ENCODE measurements at regions not wholly inside any gene's neighbourhood (a gene's known extent, or its start where the extent isn't known, plus 50 kb on each side); places are given as distances from the start of the nearest gene placed in this dataset.

- DNase-seq (ENCODE audit: low spot score in 2 of 2), result no peak
- no peak overlapping the region for H3K4me3 ChIP-seq (ENCODE audit: low read depth, poor library complexity, severe bottlenecking)
- 69 to 81% methylated on average over 1 of the region's 1 CpG for WGBS, 2 donors
- TF ChIP-seq CTCF (IDR thresholded peaks at IDR 0.05) (no peak), POLR2A (IDR thresholded peaks at IDR 0.05) (no peak)
- intact Hi-C loops (cut with DNase I; ENCODE audit: low total_unique reads), result no loop called here
These were observed 134.2 kb upstream of the CARD18 start for GRCh38 chr11:105273660-105274280.

- intact Hi-C loops (cut with DNase I; ENCODE audit: low total_unique reads), result no loop called here
These were observed 130.3 kb upstream of the CARD18 start for GRCh38 chr11:105269862-105270261.

GRCh38 chr11:105268404-105269062 is 129.0 kb upstream of the CARD18 start:
- 76 to 77% methylated on average over 9 of the region's 9 CpGs for WGBS, 2 donors
- intact Hi-C loops (cut with DNase I; ENCODE audit: low total_unique reads), result no loop called here

More at GRCh38 chr11:105269862-105270261, 130.3 kb upstream of the CARD18 start:
- no peak for DNase-seq (ENCODE audit: low spot score in 2 of 2)
- TF ChIP-seq CTCF (IDR thresholded peaks at IDR 0.05) (no peak), POLR2A (IDR thresholded peaks at IDR 0.05) (no peak)
- no peak overlapping the region for H3K4me3 ChIP-seq (ENCODE audit: low read depth, poor library complexity, severe bottlenecking)

GRCh38 chr11:105265845-105266244 is 126.3 kb upstream of the CARD18 start:
- no peak overlapping the region for H3K4me3 ChIP-seq (ENCODE audit: low read depth, poor library complexity, severe bottlenecking)
- WGBS, 2 donors, result 33 to 56% methylated on average over 1 of the region's 1 CpG
- DNase-seq (ENCODE audit: low spot score in 2 of 2), result no peak
- TF ChIP-seq CTCF (IDR thresholded peaks at IDR 0.05) (no peak), POLR2A (IDR thresholded peaks at IDR 0.05) (no peak)
- intact Hi-C loops (cut with DNase I; ENCODE audit: low total_unique reads), result no loop called here

More at GRCh38 chr11:105268404-105269062, 129.0 kb upstream of the CARD18 start:
- no peak overlapping the region for H3K4me3 ChIP-seq (ENCODE audit: low read depth, poor library complexity, severe bottlenecking)
- DNase-seq (ENCODE audit: low spot score in 2 of 2), result no peak
- TF ChIP-seq CTCF (IDR thresholded peaks at IDR 0.05) (no peak), POLR2A (IDR thresholded peaks at IDR 0.05) (no peak)

GRCh38 chr11:105260976-105261375 is 121.4 kb upstream of the CARD18 start:
- DNase-seq (ENCODE audit: low spot score in 2 of 2), result no peak
- intact Hi-C loops (cut with DNase I; ENCODE audit: low total_unique reads), result no loop called here
- 74 to 83% methylated on average over 1 of the region's 1 CpG for WGBS, 2 donors
- no peak overlapping the region for H3K4me3 ChIP-seq (ENCODE audit: low read depth, poor library complexity, severe bottlenecking)
- TF ChIP-seq CTCF (IDR thresholded peaks at IDR 0.05), result no peak
- no peak for TF ChIP-seq POLR2A (IDR thresholded peaks at IDR 0.05)

Measured in lower leg skin (tissue), 4 donors.